DMS114 treated with DMSO at 0.1 percent for 48 hours (cell line): ENCODE measurements at regions not wholly inside any gene's neighbourhood (a gene's known extent, or its start where the extent isn't known, plus 50 kb on each side); places are given as distances from the start of the nearest gene placed in this dataset.

Experiments
- DNase-seq: peaks from one replicate; lab custom pipeline; 2025; ENCODE audit not compliant: unreplicated experiment; lab: John Stamatoyannopoulos, UW

DNA sequence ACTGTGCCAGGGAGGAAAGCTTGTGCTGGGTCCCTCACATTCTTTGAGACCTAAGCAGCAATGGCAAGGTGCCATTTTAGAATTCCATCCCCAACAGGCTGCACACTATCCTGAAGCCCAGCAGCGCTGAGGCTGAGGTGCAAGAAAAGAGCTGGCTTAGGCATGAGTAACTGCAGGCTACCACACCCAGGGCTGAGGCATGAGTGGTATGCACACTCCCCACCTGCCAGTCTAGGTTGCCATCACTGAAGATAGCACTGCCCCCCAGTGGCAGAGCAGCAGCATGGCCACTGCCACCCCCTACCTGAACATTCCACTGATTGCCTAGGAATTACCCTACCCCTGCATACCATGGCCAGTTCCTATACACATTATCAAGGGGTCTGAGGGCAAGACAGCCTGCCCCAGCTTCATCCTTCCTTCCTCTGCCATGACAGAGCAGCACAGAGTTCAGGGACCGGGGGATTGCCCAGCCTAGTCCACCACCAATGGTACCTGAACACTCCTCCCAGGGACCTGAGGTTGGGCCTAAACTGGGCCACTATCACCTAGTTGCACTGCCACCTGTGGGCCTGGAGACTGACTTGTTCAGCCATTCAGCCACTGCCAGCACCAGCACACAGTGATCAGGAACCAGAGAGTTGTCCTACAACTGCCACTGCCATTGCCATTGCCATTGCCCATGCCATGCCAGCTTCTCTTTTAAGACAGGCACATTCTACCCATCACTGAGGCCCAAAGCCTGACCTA lies 129.8 kb downstream of the SATB1 start:
- DNase-seq, result no peak

DNA sequence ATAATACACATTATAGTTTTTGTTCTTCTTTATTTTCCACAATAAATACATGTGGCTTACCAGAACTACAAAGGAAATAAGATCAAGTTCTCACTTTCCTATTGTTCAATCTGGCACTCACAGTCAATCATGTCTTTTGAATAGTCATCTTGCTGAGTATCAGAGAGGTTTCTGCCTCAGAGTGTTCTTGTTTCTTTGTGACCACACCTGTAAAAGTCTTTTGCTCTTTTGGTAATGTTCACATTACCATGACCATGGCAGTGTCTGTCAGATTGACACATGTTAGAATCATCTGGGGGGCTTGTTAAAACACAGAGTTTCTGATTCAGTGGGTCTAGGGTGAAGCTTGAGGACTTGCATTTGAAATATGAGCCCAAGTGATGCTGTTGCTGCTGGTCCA lies 135.0 kb downstream of the SATB1 start:
- DNase-seq, result no peak

DNA sequence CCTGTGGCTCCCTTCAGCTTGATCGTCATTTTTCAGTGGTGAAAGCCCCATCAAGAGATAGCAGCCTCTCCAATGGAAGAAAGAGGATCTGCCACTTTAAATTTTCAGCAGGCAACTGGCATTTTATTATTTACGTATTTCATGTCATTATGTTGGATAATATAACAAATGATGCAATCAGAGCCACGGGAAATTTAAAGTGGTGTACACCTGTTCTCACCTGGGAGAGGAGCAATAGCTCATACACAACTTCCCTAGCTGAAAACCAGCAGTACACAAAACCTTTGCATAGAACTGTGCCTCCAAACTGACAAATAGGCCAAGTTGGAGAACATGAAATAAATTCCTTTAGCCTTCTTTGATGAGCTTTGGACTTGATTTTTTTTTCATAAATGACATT lies 136.9 kb downstream of the SATB1 start:
- no peak for DNase-seq

DNA sequence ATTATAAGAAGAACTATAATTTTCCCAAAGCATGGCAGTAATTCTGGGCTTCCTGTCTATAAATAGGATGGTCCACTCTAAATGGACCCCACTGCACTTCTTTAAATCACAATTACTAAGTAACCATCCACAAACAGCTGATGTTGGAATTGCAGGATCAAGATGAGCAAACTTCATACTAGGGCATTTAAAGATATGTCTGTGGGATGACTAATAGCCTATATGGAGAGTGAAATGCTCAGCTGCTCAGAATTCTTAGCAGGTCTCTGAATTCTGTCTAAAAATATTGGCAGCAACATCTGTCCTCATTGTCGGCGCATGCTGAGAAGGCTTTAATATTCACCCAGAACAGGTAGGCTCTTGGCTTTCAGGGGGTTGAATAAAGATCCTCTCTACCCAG lies 140.4 kb downstream of the SATB1 start:
- no peak for DNase-seq

DNA sequence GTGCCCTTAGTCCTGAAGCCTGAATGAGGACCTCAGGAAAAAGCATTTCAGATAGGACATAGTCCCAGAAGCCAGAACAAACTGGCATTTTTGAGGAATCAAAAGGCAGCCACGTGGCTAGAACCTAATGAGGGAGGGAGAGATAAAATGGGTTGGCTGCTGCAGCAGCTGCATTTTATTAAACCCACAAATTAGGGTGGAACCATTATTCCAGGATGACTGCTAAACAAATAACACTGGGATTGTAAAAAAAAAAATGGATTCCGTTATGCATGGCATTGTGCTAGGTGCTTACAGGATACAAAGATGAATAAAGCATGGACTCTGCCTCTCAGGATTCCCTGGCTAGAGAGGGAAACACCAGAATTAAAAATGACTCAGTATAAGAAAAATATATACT lies 141.5 kb downstream of the SATB1 start:
- no peak for DNase-seq

DNA sequence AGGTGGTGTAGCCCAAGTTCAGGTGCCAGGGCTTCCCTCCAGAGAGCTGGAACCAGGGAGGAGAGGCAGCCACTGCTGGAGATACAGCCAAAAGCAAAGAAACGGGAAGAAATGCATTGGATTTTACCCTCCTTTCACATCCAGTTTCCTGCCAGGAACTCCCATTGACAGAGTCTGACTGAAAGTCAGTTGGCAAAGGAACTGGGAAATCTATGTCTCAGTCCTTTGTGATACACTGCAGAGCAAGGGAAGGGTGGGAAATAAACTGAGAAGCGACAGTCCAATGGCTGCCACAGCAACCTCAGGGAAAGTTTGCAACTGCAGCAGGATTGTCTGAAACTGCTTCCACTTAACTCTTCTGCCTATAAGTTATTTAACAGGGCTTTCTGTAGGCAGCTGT lies 142.6 kb downstream of the SATB1 start:
- no peak for DNase-seq

DNA sequence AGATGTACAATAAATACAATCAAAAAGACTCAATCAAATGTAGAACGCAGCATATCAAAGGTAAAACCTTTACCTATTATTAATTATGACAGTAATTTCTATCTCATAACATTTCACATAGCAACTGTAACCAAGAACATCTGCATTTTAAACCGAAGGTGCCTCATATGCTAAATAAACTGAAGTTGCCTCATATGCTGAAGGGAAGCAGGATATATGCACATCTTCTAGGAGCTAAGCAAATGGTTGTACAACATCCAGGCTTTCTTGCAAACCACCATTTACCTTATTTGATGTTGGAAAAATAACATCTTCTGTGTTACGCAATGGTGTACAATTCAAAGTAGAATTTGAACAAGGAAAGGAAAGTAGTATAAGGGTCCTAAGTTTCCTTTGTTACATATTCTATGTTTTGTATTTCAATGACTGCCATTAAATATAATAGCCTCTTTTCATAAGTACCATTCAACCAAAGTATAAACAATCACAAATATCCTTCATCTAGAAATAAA lies 145.9 kb downstream of the SATB1 start:
- no peak for DNase-seq

DNA sequence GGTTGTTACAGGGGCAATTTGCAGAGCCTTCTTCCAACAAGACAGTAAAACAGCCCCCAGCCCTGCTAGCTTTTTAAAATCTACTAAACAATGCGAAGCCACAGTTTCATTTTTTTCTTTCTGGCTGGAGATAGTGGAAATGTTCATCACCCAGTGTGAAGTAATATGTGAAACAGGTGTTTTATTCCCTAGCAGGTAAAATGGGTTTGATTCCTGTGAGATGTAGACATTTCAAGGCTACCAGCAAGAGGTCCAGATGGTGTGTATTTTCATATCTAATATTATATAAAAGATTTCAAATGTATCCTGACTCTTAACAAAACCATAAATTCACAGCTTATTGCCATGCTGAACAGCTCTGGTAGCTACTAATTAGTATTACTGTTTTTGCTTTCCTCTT lies 160.3 kb downstream of the SATB1 start:
- DNase-seq, result no peak

DNA sequence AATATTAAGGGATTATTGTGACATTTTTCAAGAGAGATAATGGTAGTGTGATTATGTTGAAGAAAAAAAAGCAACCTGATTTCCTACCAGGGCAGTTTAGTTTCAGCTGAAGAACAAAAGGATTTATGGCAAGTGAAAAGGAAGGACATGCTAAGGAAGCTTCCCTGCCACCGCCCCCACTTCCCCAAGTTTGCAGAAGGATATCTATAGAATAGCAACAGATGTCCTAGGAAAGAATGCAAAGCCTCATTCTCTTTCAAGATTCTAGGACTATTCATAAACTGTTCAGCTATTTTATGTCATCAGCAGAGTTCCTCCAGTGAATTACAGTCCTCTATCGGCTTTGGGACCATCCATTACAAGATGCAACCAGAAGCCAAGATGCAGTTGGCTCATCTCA lies 160.8 kb downstream of the SATB1 start:
- DNase-seq, result no peak

DNA sequence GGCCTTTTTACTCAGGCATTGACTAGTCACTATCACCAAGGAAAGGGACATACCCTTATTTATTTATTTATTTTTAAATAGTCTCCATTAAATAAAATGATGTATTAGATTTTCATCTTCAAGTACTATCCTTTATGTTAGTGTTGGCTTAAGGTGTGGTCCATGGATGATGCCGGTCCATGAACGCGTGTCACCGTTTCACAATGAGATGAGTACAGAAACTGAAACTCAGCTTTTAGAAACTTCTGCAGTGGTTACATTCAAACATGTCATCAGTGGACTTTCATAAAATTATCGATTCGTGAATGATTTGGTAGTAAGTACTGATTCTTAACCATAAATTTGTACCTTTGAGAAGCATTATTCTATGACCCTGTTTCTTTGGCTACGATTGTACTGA lies 166.6 kb downstream of the SATB1 start:
- no peak for DNase-seq

DNA sequence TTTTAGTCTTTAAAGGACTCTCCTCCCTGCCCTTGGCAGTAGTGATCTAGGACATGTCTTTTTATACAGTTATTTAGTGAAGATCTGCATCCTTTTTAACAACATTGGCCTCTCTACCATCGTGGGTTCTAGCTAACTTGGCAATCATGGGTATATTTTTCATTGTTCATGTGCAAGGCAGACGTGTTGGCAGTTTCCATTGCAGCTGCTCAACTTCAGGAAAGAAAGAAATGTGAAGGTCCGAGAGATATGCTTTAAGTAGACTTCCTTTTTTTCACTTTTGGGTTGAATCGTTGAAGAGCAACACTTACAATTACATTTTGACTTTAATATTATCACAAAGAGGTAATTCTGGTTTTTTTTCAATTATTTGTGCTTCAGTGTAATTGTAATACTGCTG lies 172.6 kb downstream of the SATB1 start:
- no peak for DNase-seq

DNA sequence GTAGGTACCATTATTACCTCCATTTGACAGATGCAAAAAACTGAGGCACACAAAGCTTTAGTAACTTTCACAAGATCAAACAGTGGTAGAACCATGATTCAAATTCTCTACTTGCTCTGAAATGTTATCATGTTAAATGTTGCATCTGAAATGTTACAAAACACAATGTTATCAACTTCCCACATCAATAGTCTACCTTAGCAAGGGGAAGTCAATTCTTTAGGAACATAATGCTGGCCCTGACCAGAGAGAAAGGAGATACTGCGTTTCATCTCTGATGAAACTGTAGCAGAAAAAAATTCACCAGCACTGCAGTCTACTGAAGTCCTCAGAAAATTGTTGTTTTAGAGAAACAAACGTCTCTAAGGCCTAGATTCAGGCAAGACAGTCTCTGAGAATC lies 174.1 kb downstream of the SATB1 start:
- DNase-seq, result no peak

DNA sequence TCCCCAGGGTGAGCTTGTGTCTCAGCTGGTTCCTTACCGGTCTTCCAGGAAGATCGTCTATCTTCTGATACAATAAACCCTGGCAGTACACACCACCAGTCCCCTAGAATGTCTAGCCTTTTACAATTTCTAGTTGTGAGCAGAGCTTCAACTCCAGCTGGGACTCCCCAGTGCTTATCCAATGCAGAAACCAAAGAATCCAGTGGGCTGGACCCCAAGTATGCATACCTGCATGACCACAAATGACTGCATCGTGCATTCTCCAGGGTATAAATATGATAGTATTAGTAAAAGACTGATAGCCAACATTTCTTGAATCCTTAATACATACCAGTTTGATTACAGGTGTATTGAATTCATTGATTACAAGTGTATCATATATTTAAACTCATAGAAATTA lies 176.0 kb downstream of the SATB1 start:
- DNase-seq, result no peak

DNA sequence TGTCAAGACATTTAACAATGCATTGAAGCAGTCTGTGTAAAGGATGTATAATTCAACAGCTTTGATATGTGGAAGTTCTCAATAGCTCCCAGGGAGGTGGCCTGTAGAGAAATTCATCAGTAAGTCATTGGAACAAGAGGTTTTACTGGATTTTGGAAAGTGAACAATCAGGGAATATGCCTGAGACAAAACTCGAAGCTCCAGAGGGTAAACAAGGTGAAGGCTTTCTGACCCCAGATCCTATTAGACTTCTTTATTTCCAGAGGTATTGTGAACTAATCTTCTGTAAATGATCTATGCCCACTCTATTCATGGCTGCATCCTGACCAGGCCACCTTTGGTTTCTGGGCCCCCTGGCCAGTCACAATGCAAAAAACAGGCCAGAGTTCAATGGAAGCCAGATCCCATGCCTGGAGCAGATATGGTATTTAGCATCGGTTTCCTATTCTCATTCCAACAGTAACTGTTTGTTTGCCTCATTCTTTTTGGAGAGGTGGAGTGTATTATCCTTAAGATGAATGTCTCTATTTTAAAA lies 177.3 kb downstream of the SATB1 start:
- no peak for DNase-seq

DNA sequence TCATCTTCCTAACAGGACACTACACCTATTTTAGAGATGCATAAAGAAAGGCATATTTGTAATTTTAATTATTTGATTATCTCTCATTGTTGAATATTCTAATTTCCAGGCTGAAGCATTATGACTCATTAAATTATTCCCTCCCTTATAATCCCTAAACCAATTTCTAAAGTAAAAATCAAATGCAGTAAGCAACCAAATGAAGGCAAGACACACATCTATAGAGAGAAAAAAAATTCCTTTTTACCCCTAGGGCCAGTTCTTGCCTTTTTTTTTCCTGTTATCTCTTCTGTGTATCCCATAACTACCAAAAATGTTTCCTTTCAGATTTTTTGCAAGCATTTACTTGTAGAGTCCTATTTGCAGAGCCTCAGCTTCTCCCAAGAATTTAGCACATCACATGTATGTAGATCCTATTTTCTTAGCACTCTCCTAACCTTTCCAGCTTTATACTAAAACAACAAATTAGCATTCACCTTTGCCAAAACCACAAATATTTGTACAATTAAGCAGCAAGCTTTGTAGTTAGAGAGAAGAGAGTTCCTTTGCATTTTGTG lies 177.9 kb downstream of the SATB1 start:
- no peak for DNase-seq

DNA sequence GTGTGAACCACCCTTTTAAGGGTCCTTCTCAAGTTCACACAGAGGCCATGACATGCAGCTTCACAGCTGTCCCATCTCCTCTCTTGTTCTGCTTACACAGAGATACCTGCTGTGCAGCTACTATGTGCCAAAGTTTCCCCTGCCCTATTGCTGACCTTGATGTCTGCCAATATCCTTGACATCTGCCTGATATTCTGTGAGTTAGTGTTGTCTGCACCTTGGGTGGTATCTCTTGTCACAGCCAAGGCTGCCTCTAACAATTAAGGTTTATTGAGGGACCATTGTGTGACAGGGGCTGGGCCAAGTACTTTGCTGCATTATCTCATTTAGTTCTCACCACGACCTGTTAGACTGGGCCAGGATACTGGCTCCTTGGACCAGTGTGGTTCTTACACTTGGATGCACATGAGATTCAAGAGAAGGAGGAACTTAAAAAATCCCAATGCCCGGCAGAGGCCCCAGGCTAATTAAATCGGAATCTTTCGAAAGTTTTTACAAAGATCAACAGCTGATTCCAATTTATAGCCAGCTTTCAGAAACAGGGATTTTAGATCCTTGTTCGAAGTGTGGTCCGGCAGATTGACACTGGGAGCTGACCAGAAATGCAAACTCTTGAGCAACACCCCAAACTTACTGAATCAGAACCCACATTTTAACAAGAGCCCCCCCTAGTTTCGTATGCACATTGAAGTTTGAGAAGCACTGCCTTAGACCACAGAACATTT lies 178.6 kb downstream of the SATB1 start:
- DNase-seq, result no peak

DNA sequence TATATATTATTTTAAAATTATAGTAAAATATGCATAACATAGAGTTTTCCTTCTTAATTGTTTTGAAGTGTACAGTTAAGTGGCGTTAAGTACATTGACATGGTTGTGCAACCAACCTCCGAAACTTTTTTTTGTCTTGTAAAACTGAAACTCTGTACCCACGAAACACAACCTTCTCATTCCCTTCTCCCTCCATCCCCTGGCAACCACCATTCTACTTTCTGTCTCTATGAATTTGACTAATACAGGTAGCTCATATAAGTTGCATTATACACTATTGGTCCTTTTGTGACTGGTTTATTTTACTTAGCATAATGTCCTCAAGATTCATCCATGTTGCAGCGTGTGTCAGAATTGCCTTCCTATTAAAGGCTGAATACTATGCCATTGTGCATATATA lies 179.4 kb downstream of the SATB1 start:
- DNase-seq, result no peak

DNA sequence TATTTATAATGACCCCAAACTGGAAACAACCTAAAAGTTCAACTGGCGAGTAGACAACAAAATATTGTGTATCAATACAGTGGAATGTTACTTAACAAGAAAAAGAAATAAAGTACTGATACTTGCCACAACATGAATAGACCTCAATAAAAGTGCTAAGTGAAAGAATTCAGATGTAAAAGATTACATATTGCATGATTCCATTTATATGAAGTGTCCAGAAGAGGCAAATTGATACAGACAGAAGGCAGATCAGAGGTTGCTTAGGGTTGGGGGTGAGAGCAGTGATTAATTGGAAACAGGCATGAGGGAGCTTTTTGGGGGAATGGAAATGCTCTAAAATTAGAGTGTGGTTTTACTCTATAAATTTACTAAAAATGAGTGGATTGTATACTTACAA lies 183.3 kb downstream of the SATB1 start:
- DNase-seq, result no peak

DNA sequence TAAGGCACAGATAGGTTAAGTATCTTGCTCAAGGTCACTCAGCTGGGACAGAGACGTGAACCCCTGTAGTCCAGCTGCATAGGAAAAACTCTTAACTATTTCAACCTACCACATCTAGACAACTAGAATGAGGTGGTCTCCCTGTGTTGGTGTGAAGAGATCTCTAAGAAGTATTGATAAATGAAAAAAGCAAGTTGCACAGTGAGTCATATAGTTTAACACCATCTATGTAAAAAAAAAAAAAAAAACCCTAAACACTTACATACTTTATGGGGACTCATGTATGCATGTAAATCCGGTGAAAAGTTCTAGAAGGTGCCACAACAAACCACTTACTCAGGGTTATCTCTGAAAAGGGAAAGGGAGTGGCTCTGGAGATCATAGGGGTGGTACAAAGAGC lies 185.5 kb downstream of the SATB1 start:
- no peak for DNase-seq

DNA sequence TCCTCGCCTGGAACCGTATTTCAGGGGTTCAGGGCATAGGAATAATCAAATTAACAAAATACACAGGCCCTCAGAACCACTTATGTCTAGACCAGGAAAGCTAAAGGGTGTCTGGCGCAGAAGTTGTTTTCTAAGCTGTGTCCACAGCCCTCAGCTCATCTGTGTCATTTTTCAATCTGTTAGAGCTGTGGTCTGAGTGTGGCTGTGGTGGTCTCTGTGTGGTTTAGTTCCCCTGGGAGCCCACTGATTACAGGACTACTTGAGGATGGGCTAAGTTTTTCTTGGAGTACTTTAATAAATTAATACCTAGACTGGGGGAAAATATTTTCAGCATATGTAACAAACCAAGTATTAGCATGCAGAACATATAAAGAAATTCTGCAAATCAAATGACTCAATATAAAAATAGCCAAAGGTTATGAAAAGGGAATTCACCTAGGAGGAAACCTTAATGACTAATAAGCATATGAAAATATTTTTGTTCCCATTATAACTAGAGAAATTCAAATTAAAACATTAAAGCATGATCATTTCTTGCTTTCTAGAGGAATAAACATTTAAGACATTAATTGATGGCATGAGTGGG lies 186.3 kb downstream of the SATB1 start:
- no peak for DNase-seq

DNA sequence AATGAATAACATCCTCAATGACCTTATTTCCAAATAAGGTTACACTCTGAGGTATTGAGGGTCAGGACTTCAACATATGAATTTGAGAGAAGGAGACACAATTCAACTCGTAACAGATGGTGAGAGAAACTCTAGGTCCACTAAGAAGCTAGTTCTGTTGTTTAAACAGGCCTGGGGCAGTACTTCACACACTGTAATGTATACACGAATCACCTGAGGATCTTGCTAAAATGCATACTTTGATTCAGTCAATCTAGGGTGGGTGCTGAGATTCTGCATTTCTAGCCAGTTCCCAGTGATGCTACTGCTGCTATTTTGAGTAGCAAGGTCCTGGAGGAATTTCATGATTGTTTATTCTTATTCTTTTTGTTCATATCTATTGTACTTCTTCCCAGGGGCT lies 186.8 kb downstream of the SATB1 start:
- DNase-seq, result no peak
